H9 (cell line): ENCODE measurements at regions not wholly inside any gene's neighbourhood (a gene's known extent, or its start where the extent isn't known, plus 50 kb on each side); places are given as distances from the start of the nearest gene placed in this dataset.

Experiments used
- DNase-seq: peaks from one replicate; pipeline ENCODE4 v3.0.0-alpha.2; 2017
- H2AFZ ChIP-seq: one replicate; pipeline ENCODE4 v1.6.1; 2013; ENCODE audit warnings: mild to moderate bottlenecking, low read length, control low read depth, moderate library complexity
- H2AK5ac ChIP-seq: 2 replicates; pipeline ENCODE4 v1.6.1; 2013; ENCODE audit warnings: low read length, control low read depth, mixed read lengths; ENCODE audit not compliant: insufficient read length
- H2BK120ac ChIP-seq: one replicate; pipeline ENCODE4 v1.6.1; 2013; ENCODE audit warnings: low read depth, mild to moderate bottlenecking, low read length, control low read depth, inconsistent platforms; ENCODE audit not compliant: poor library complexity, severe bottlenecking
- H2BK12ac ChIP-seq: 2 replicates; pipeline ENCODE4 v1.6.1; 2013; ENCODE audit warnings: low read length, control low read depth, mixed read lengths, low read depth; ENCODE audit not compliant: insufficient read length
- H2BK15ac ChIP-seq: 2 replicates; pipeline ENCODE4 v1.6.1; 2013; ENCODE audit warnings: low read depth, low read length, control low read depth
- H2BK20ac ChIP-seq: one replicate; pipeline ENCODE4 v1.6.1; 2013; ENCODE audit warnings: low read depth, mild to moderate bottlenecking, low read length, control low read depth, inconsistent platforms; ENCODE audit not compliant: poor library complexity, severe bottlenecking
- H2BK5ac ChIP-seq: 2 replicates; pipeline ENCODE4 v1.6.1; 2013; ENCODE audit warnings: low read length, control low read depth, mixed read lengths; ENCODE audit not compliant: insufficient read length
- H3K14ac ChIP-seq: 2 replicates; pipeline ENCODE4 v1.6.1; 2013; ENCODE audit warnings: low read length, control low read depth; ENCODE audit not compliant: insufficient read depth
- H3K18ac ChIP-seq: 2 replicates; pipeline ENCODE4 v1.6.1; 2013; ENCODE audit warnings: low read depth, mild to moderate bottlenecking, mixed read lengths, low read length, control low read depth; ENCODE audit not compliant: insufficient read length
- H3K23ac ChIP-seq: 2 replicates; pipeline ENCODE4 v1.6.1; 2013; ENCODE audit warnings: low read length, control low read depth, mixed read lengths, low read depth; ENCODE audit not compliant: insufficient read length
- H3K23me2 ChIP-seq: 2 replicates; pipeline ENCODE4 v1.6.1; 2013; ENCODE audit warnings: low read depth, mild to moderate bottlenecking, mixed read lengths, low read length, control low read depth; ENCODE audit not compliant: insufficient read length, poor library complexity, severe bottlenecking
- H3K27ac ChIP-seq: 2 replicates; pipeline ENCODE4 v1.5.1; 2013; ENCODE audit warnings: low read length, control low read depth, mixed read lengths, low read depth; ENCODE audit not compliant: insufficient read length
- H3K27me3 ChIP-seq: 2 replicates; pipeline ENCODE4 v1.6.1; 2013; ENCODE audit warnings: low read length, control low read depth, inconsistent platforms; ENCODE audit not compliant: insufficient read depth
- H3K4ac ChIP-seq: 2 replicates; pipeline ENCODE4 v1.6.1; 2013; ENCODE audit warnings: low read depth, mild to moderate bottlenecking, control low read depth, inconsistent platforms, low read length, moderate library complexity
- H3K4me1 ChIP-seq: 2 replicates; pipeline ENCODE4 v1.6.1; 2013; ENCODE audit warnings: low read length, control low read depth, inconsistent platforms; ENCODE audit not compliant: insufficient read depth
- H3K4me2 ChIP-seq: 2 replicates; pipeline ENCODE4 v1.6.1; 2013; ENCODE audit warnings: low read length, control low read depth, mixed read lengths; ENCODE audit not compliant: insufficient read length, insufficient read depth
- H3K56ac ChIP-seq: 2 replicates; pipeline ENCODE4 v1.6.1; 2013; ENCODE audit warnings: low read depth, mild to moderate bottlenecking, mixed read lengths, low read length, control low read depth; ENCODE audit not compliant: insufficient read length
- H3K79me1 ChIP-seq: 2 replicates; pipeline ENCODE4 v1.6.1; 2013; ENCODE audit warnings: low read depth, mild to moderate bottlenecking, moderate library complexity, low read length, control low read depth, inconsistent platforms; ENCODE audit not compliant: insufficient read depth, poor library complexity, severe bottlenecking
- H3K79me2 ChIP-seq: 2 replicates; pipeline ENCODE4 v1.6.1; 2013; ENCODE audit warnings: low read length, control low read depth, inconsistent platforms; ENCODE audit not compliant: insufficient read depth
- H3K9ac ChIP-seq: 2 replicates; pipeline ENCODE4 v1.6.1; 2013; ENCODE audit warnings: low read length, control low read depth, mixed read lengths; ENCODE audit not compliant: insufficient read length; ENCODE audit errors: extremely low read depth
- H3K9me3 ChIP-seq: one replicate; pipeline ENCODE4 v1.6.1; 2013; ENCODE audit warnings: low read depth, low read length, inconsistent platforms; ENCODE audit not compliant: control insufficient read depth
- H3T11ph ChIP-seq: one replicate; pipeline ENCODE4 v1.6.1; 2013; ENCODE audit warnings: mild to moderate bottlenecking, low read length, control low read depth, inconsistent platforms
- H4K20me1 ChIP-seq: one replicate; pipeline ENCODE4 v1.6.1; 2013; ENCODE audit not compliant: control insufficient read depth, insufficient read length, insufficient read depth
- H4K5ac ChIP-seq: 2 replicates; pipeline ENCODE4 v1.6.1; 2013; ENCODE audit warnings: low read depth, mild to moderate bottlenecking, mixed read lengths, low read length, control low read depth; ENCODE audit not compliant: insufficient read length
- H4K8ac ChIP-seq: replicated peaks from 2 replicates; pipeline ENCODE4 v1.6.1; 2013; ENCODE audit warnings: low read length, control low read depth, mixed read lengths, low read depth; ENCODE audit not compliant: insufficient read length
- H4K91ac ChIP-seq: 2 replicates; pipeline ENCODE4 v1.6.1; 2013; ENCODE audit warnings: low read depth, mild to moderate bottlenecking, moderate library complexity, mixed read lengths, low read length, control low read depth; ENCODE audit not compliant: insufficient read length
- H3K27ac Mint-ChIP-seq, 3 experiments: 2 replicates in 2 of 3; 3 replicates in 1 of 3; pipeline ENCODE4 v1.8.0; 2020 to 2021; ENCODE audit warnings: mixed read lengths in 3 of 3, mild to moderate bottlenecking in 1 of 3, moderate library complexity in 1 of 3
- H3K27me3 Mint-ChIP-seq: 2 replicates; pipeline ENCODE4 v1.8.0; 2021; ENCODE audit warnings: low read depth, mild to moderate bottlenecking, moderate library complexity, mixed read lengths
- H3K36me3 Mint-ChIP-seq, 3 experiments: 2 replicates in 2 of 3; 3 replicates in 1 of 3; pipeline ENCODE4 v1.8.0; 2020 to 2021; ENCODE audit warnings: low read depth in 3 of 3, mixed read lengths in 3 of 3; ENCODE audit not compliant: insufficient read depth in 1 of 3
- H3K4me1 Mint-ChIP-seq, 2 experiments: 2 replicates each; pipeline ENCODE4 v1.8.0; 2020; ENCODE audit warnings: mixed read lengths in 2 of 2
- H3K4me3 Mint-ChIP-seq, 2 experiments: 2 replicates in 1 of 2; 3 replicates in 1 of 2; pipeline ENCODE4 v1.8.0; 2020 to 2021; ENCODE audit warnings: mild to moderate bottlenecking in 2 of 2, mixed read lengths in 2 of 2, moderate library complexity in 1 of 2
- H3K9me3 Mint-ChIP-seq, 2 experiments: 2 replicates in 1 of 2; 3 replicates in 1 of 2; pipeline ENCODE4 v1.8.0; 2020; ENCODE audit warnings: mild to moderate bottlenecking in 2 of 2, mixed read lengths in 2 of 2, moderate library complexity in 1 of 2
- WGBS: extraction: QIAGEN DNeasy Blood & Tissue Kit; methylation state at CpG from one replicate; pipeline ENCODE4 v1.1.7; 2013; ENCODE audit warnings: missing lambda C conversion rate, low lambda C conversion rate, mixed read lengths; ENCODE audit not compliant: insufficient read length; ENCODE audit errors: extremely low coverage; 5-methylcytosine and 5-hydroxymethylcytosine counted together
- TF ChIP-seq, protein P1 (sequence below): fragments of 200-600 bp; sonication (generic); conservative IDR thresholded peaks from 3 replicates; pipeline ENCODE4 v1.8.0; 2021; ENCODE audit warnings: antibody characterized with exemption, mild to moderate bottlenecking

DNA sequence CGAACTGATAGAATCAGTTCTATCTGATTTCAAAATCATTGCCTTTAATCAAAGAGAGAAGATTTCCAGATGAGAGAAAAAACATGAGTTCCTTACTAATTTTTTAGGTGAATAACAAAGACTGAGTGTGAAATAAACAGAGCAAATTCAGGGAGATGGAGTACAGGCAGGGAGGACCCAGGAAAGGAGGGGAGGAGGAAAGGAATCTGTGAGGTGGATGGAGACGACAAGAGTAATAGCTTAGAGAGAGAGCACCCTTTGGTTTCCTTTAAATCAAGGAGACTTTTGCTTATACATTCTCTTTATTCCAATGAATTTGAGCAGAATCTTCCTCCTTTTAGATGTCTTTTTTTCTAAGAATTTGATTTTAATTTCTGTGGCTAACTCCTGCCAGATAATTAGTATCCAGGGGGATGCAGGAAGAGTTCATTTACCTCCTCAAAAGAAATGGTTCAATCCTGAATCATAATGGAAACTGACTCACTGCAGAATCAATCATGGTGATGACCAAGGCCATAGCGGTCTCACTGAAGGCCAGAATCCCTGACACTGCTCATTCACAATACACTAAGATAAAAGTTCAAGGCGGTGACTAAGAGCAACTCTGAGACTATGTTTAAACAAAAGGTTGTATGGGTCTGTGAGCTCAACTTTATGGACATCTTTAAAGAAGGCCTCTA lies 234.0 kb upstream of the ZC3H12C start:
- no peak overlapping the region for H3K4me2 ChIP-seq
- no peak overlapping the region for H3K27ac Mint-ChIP-seq
- no peak overlapping the region for H4K91ac ChIP-seq
- no peak overlapping the region for H4K8ac ChIP-seq
- WGBS, result no CpG with 5 or more reads among the region's 4 CpGs
- no peaks in the 10 kb centered on the region for H3K79me2 ChIP-seq
- H3K18ac ChIP-seq, result no peak overlapping the region
- H3K27me3 ChIP-seq, result no peaks in the 10 kb centered on the region
- no peaks in the 10 kb centered on the region for H4K20me1 ChIP-seq
- H3K23me2 ChIP-seq, result no peaks in the 10 kb centered on the region
- no peaks in the 10 kb centered on the region for H3K9me3 Mint-ChIP-seq
- no peak overlapping the region for H2BK5ac ChIP-seq
- no peaks in the 10 kb centered on the region for H3K4me1 ChIP-seq
- peaks cover 0 to 4% of the 10 kb centered on the region in 2 experiments; a peak in 2 of 4 replicates for H3K4me1 Mint-ChIP-seq
- H3K56ac ChIP-seq, result no peak overlapping the region
- H2AFZ ChIP-seq, result no peak overlapping the region
- no peak overlapping the region for H2BK12ac ChIP-seq
- no peaks in the 10 kb centered on the region for H3K9me3 ChIP-seq
- H2BK20ac ChIP-seq, result no peak overlapping the region
- TF ChIP-seq, protein P1, sequence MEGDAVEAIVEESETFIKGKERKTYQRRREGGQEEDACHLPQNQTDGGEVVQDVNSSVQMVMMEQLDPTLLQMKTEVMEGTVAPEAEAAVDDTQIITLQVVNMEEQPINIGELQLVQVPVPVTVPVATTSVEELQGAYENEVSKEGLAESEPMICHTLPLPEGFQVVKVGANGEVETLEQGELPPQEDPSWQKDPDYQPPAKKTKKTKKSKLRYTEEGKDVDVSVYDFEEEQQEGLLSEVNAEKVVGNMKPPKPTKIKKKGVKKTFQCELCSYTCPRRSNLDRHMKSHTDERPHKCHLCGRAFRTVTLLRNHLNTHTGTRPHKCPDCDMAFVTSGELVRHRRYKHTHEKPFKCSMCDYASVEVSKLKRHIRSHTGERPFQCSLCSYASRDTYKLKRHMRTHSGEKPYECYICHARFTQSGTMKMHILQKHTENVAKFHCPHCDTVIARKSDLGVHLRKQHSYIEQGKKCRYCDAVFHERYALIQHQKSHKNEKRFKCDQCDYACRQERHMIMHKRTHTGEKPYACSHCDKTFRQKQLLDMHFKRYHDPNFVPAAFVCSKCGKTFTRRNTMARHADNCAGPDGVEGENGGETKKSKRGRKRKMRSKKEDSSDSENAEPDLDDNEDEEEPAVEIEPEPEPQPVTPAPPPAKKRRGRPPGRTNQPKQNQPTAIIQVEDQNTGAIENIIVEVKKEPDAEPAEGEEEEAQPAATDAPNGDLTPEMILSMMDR, result no peak
- no peak overlapping the region for H3K9ac ChIP-seq
- H3T11ph ChIP-seq, result no peak overlapping the region
- no peaks in the 10 kb centered on the region for H3K36me3 Mint-ChIP-seq
- no peak overlapping the region for H2AK5ac ChIP-seq
- H3K14ac ChIP-seq, result no peak overlapping the region
- H3K27me3 Mint-ChIP-seq, result no peaks in the 10 kb centered on the region
- no peak overlapping the region for H3K27ac ChIP-seq
- H2BK15ac ChIP-seq, result no peak overlapping the region
- H3K4ac ChIP-seq, result no peak overlapping the region
- no peak overlapping the region for H4K5ac ChIP-seq
- DNase-seq, result no peak
- no peak overlapping the region for H3K4me3 Mint-ChIP-seq
- H3K23ac ChIP-seq, result no peak overlapping the region
- no peak overlapping the region for H2BK120ac ChIP-seq
- H3K79me1 ChIP-seq, result no peaks in the 10 kb centered on the region
